Fibroblast of skin of left biceps (primary cell): ENCODE measurements at regions not wholly inside any gene's neighbourhood (a gene's known extent, or its start where the extent isn't known, plus 50 kb on each side); places are given as distances from the start of the nearest gene placed in this dataset.
A peak's percentile ranks its signal among the peaks of the same experiment; 100 is the strongest.
"Not testable (repeated sequence)": the region's sequence is repeated elsewhere in the genome, so short reads cannot be mapped to it uniquely, and the experiment has no call there.

Source experiments
- DNase-seq, 2 experiments: peaks; one replicate each; pipeline ENCODE4 v3.0.0-alpha.2; 2013; ENCODE audit warnings: low read depth in 2 of 2

GRCh38 chr12:97984974-97985580 lies 522.5 kb downstream of the RMST start:
- no peak for DNase-seq

- no peak for DNase-seq
These were observed 523.2 kb downstream of the RMST start for GRCh38 chr12:97985834-97986233.

- not testable (repeated sequence) for DNase-seq
These were observed 526.0 kb downstream of the RMST start for GRCh38 chr12:97988588-97988987.

GRCh38 chr12:97989366-97989940 lies 525.9 kb upstream of the TMPO start:
- DNase-seq, result no peak

GRCh38 chr12:97994746-97995484 lies 520.5 kb upstream of the TMPO start:
- DNase-seq, result no peak

GRCh38 chr12:97995559-97995958 lies 519.8 kb upstream of the TMPO start:
- DNase-seq, result no peak

- DNase-seq, result no peak
These were observed 514.0 kb upstream of the TMPO start for GRCh38 chr12:98001430-98001829.

- DNase-seq, result peak in 1 of 2 experiments; percentile 4
These were observed 512.4 kb upstream of the TMPO start for GRCh38 chr12:98002887-98003493.

GRCh38 chr12:98007963-98008362 lies 507.4 kb upstream of the TMPO start:
- DNase-seq, result no peak

- no peak for DNase-seq
These were observed 501.8 kb upstream of the TMPO start for GRCh38 chr12:98013560-98013959.

- no peak for DNase-seq
These were observed 496.6 kb upstream of the TMPO start for GRCh38 chr12:98018836-98019235.

GRCh38 chr12:98020376-98020775 lies 495.0 kb upstream of the TMPO start:
- no peak for DNase-seq

- DNase-seq, result no peak
These were observed 492.4 kb upstream of the TMPO start for GRCh38 chr12:98022961-98023360.

GRCh38 chr12:98037401-98038140 lies 477.8 kb upstream of the TMPO start:
- DNase-seq, result no peak

GRCh38 chr12:98042668-98043067 lies 472.7 kb upstream of the TMPO start:
- DNase-seq, result no peak

- DNase-seq, result no peak
These were observed 470.0 kb upstream of the TMPO start for GRCh38 chr12:98045395-98045794.

GRCh38 chr12:98048326-98048725 lies 467.1 kb upstream of the TMPO start:
- no peak for DNase-seq

GRCh38 chr12:98053202-98053601 lies 462.2 kb upstream of the TMPO start:
- no peak for DNase-seq

- DNase-seq, result no peak
These were observed 457.7 kb upstream of the TMPO start for GRCh38 chr12:98057701-98058100.

- no peak for DNase-seq
These were observed 457.2 kb upstream of the TMPO start for GRCh38 chr12:98058213-98058612.

GRCh38 chr12:98058838-98059237 lies 456.6 kb upstream of the TMPO start:
- DNase-seq, result no peak
